Breast epithelium (tissue), 4 donors: ENCODE measurements at regions not wholly inside any gene's neighbourhood (a gene's known extent, or its start where the extent isn't known, plus 50 kb on each side); places are given as distances from the start of the nearest gene placed in this dataset.

Experiments
- DNase-seq, 2 donors: peaks; one replicate each; pipeline ENCODE4 v3.0.0-alpha.2; 2019; ENCODE audit warnings: low spot score in 2 of 2
- H3K27ac ChIP-seq, 2 donors: fragments of 200-600 bp; sonication (generic) in 1 of 2; one replicate each; pipeline ENCODE4 v1.5.1; 2016 to 2019; ENCODE audit warnings: mild to moderate bottlenecking in 1 of 2
- H3K27me3 ChIP-seq, 2 donors: fragments of 200-600 bp; sonication (generic) in 1 of 2; one replicate each; pipeline versions ENCODE4 v1.5.1 to v1.6.0; 2017 to 2019; ENCODE audit warnings: control low read depth in 1 of 2, mild to moderate bottlenecking in 1 of 2
- H3K36me3 ChIP-seq: fragments of 200-600 bp; one replicate; pipeline ENCODE4 v1.5.1; 2019
- H3K4me1 ChIP-seq, 2 donors: fragments of 200-600 bp; sonication (generic); one replicate each; pipeline ENCODE4 v1.5.1; 2016 to 2019; ENCODE audit warnings: control low read depth in 1 of 2
- H3K4me3 ChIP-seq, 3 donors: fragments of 200-600 bp; sonication (generic); 1 replicate in 2 of 3; 2 replicates in 1 of 3; pipeline ENCODE4 v1.5.1; 2016 to 2019; ENCODE audit warnings: mild to moderate bottlenecking in 3 of 3, moderate library complexity in 2 of 3
- H3K9me3 ChIP-seq, 2 donors: fragments of 200-600 bp; sonication (generic) in 1 of 2; one replicate each; pipeline ENCODE4 v1.5.1; 2016 to 2019; ENCODE audit warnings: control low read depth in 1 of 2
- CTCF ChIP-seq, 3 donors: fragments of 450-650 bp; IDR thresholded peaks; one replicate each; pipeline ENCODE4 v1.5.1; 2016 to 2017; ENCODE audit warnings: antibody characterized with exemption in 3 of 3, mild to moderate bottlenecking in 3 of 3, moderate library complexity in 3 of 3
- POLR2A ChIP-seq: fragments of 450-650 bp; IDR thresholded peaks from one replicate; pipeline ENCODE4 v1.6.1; 2016; ENCODE audit warnings: antibody characterized with exemption, mild to moderate bottlenecking, moderate library complexity
- POLR2AphosphoS5 ChIP-seq, 3 donors: sonication (generic); formaldehyde crosslinking; IDR thresholded peaks; one replicate each; pipeline ENCODE4 v1.6.1; 2017; ENCODE audit warnings: antibody characterized with exemption in 3 of 3
- intact Hi-C: fragments of 100-400 bp; cut with DNase I; formaldehyde crosslinking; loops from one replicate; pipeline ENCODE4 v1.15.1; 2023; ENCODE audit warnings: low total_unique reads

- Histone ChIP-seq H3K4me1 (no peaks in the 10 kb centered on the region), H3K4me3 (no peak overlapping the region), H3K9me3 (peaks cover 3 to 6% of the 10 kb centered on the region in 2 donors), H3K27ac (no peak overlapping the region), H3K27me3 (no peaks in the 10 kb centered on the region), H3K36me3 (no peaks in the 10 kb centered on the region)
- no peak for DNase-seq
- TF ChIP-seq CTCF (IDR thresholded peaks at IDR 0.05) (no peak), POLR2A (no peak), POLR2AphosphoS5 (IDR thresholded peaks at IDR 0.05) (no peak)
- intact Hi-C loops, result no loop called here
Measured at GRCh38 chr1:37274938-37275631, 199.3 kb upstream of the ZC3H12A start.

GRCh38 chr1:37277366-37277765 is 197.0 kb upstream of the ZC3H12A start:
- no peak overlapping the region for H3K27ac ChIP-seq
- H3K4me3 ChIP-seq, result no peak overlapping the region
- DNase-seq, result no peak
- peaks cover 7 to 10% of the 10 kb centered on the region in 2 donors for H3K9me3 ChIP-seq
- no peaks in the 10 kb centered on the region for H3K36me3 ChIP-seq
- no peaks in the 10 kb centered on the region for H3K27me3 ChIP-seq
- no peaks in the 10 kb centered on the region for H3K4me1 ChIP-seq
- intact Hi-C loops, result no loop called here
- TF ChIP-seq CTCF (IDR thresholded peaks at IDR 0.05), result no peak
- TF ChIP-seq POLR2A, result no peak
- no peak for TF ChIP-seq POLR2AphosphoS5 (IDR thresholded peaks at IDR 0.05)

GRCh38 chr1:37281354-37281753 is 193.0 kb upstream of the ZC3H12A start:
- Histone ChIP-seq H3K4me3 (no peak overlapping the region), H3K36me3 (no peaks in the 10 kb centered on the region), H3K4me1 (no peaks in the 10 kb centered on the region), H3K27ac (no peak overlapping the region), H3K9me3 (peaks cover 7 to 14% of the 10 kb centered on the region in 2 donors), H3K27me3 (no peaks in the 10 kb centered on the region)
- intact Hi-C loops, result no loop called here
- TF ChIP-seq POLR2AphosphoS5 (IDR thresholded peaks at IDR 0.05) (no peak), POLR2A (no peak), CTCF (IDR thresholded peaks at IDR 0.05) (no peak)
- no peak for DNase-seq

- Histone ChIP-seq H3K27ac (no peak overlapping the region), H3K4me3 (no peak overlapping the region), H3K4me1 (no peaks in the 10 kb centered on the region), H3K27me3 (no peaks in the 10 kb centered on the region), H3K36me3 (no peaks in the 10 kb centered on the region), H3K9me3 (peaks cover 7 to 14% of the 10 kb centered on the region in 2 donors)
- TF ChIP-seq POLR2A, result no peak
- no peak for TF ChIP-seq CTCF (IDR thresholded peaks at IDR 0.05)
- TF ChIP-seq POLR2AphosphoS5 (IDR thresholded peaks at IDR 0.05), result no peak
- intact Hi-C loops, result no loop called here
- DNase-seq, result no peak
Measured at GRCh38 chr1:37282764-37283163, 191.6 kb upstream of the ZC3H12A start.

- Histone ChIP-seq H3K9me3 (peaks cover 7 to 14% of the 10 kb centered on the region in 2 donors), H3K27ac (no peak overlapping the region), H3K4me1 (no peaks in the 10 kb centered on the region), H3K27me3 (no peaks in the 10 kb centered on the region), H3K4me3 (no peak overlapping the region), H3K36me3 (no peaks in the 10 kb centered on the region)
- intact Hi-C loops, result no loop called here
- TF ChIP-seq POLR2AphosphoS5 (IDR thresholded peaks at IDR 0.05), result no peak
- no peak for TF ChIP-seq POLR2A
- no peak for TF ChIP-seq CTCF (IDR thresholded peaks at IDR 0.05)
- DNase-seq, result no peak
Measured at GRCh38 chr1:37284053-37284452, 190.3 kb upstream of the ZC3H12A start.
